ENCODE measurements at regions not wholly inside any gene's neighbourhood (a gene's known extent, or its start where the extent isn't known, plus 50 kb on each side); places are given as distances from the start of the nearest gene placed in this dataset.

GRCh38 chr9:24912767-24913166, 367.1 kb upstream of the IZUMO3 start:
- no peak for TF ChIP-seq EP300 (IDR thresholded peaks at IDR 0.05; ENCODE audit: borderline replicate concordance)
- TF ChIP-seq FOXM1 (IDR thresholded peaks at IDR 0.05; ENCODE audit: borderline replicate concordance, low read depth): no peak
- TF ChIP-seq REST (IDR thresholded peaks at IDR 0.05; ENCODE audit: low read depth): no peak
